ENCODE measurements at regions not wholly inside any gene's neighbourhood (a gene's known extent, or its start where the extent isn't known, plus 50 kb on each side); places are given as distances from the start of the nearest gene placed in this dataset.

DNA sequence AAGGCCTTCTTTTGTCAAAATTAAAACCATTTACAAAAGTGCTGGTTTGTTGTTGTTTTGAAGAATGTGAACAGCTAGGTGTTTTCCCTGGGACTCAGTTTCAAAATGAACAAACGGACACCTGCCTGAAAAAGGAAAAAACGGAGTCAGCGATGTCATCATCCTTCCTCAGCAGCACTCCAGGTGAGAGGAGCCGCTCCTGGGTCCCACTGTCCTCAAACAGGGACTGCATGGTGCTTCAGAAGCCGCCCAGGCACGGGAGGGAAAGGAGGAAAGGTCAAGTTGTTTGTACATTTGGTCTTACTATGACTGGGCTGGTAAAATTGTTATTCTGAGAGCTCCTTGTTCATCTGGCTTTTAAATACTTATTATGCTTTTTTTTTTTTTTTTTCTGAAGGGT lies 69.0 kb upstream of the ZSWIM6 start:
- no peaks in the 10 kb centered on the region for H3K9me3 ChIP-seq
- H3K4me3 ChIP-seq (ENCODE audit: low read depth in 1 of 2, low read length in 1 of 2), result no peak overlapping the region

GRCh38 chr5:61263561-61264272 lies 68.3 kb upstream of the ZSWIM6 start:
- no peaks in the 10 kb centered on the region for H3K27me3 ChIP-seq
- TF ChIP-seq CTCF (IDR thresholded peaks at IDR 0.05), result no peak
- no peaks in the 10 kb centered on the region for H3K36me3 ChIP-seq
- peaks cover 0 to 10% of the 10 kb centered on the region in 2 experiments for H3K4me1 ChIP-seq (ENCODE audit: control insufficient read depth in 1 of 2, insufficient read depth in 1 of 2, low read depth in 1 of 2, low read length in 1 of 2)
- no peak overlapping the region for H3K4me3 ChIP-seq (ENCODE audit: low read depth in 1 of 2, low read length in 1 of 2)
- H3K27ac ChIP-seq, result peak overlapping the region; percentile 44
- no peaks in the 10 kb centered on the region for H3K9me3 ChIP-seq

More for the DNA sequence above, 69.0 kb upstream of the ZSWIM6 start:
- no peak overlapping the region for H3K27ac ChIP-seq
- H3K36me3 ChIP-seq, result no peaks in the 10 kb centered on the region
- peaks cover 0 to 10% of the 10 kb centered on the region in 2 experiments for H3K4me1 ChIP-seq (ENCODE audit: control insufficient read depth in 1 of 2, insufficient read depth in 1 of 2, low read depth in 1 of 2, low read length in 1 of 2)
- H3K27me3 ChIP-seq, result no peaks in the 10 kb centered on the region
- TF ChIP-seq CTCF (IDR thresholded peaks at IDR 0.05), result no peak

DNA sequence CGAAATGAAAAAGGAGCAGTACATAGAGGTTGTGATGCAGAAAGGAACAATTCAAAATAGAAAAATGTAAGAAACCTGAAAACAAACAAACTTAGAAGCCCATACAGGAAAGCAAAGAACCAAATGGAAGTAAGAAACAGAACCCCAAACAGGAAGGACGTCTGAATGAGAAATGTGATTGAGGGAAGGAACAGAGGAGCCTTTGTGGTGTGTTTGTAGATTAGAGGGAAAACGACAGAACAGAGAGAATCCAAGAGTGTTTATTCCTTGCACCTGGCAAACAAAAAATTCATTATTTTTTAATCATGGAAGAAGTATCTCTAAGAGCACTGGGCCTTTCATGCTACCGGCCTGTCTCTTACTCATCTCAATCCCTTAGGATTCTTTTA lies 67.8 kb upstream of the ZSWIM6 start:
- H3K4me3 ChIP-seq (ENCODE audit: low read depth in 1 of 2, low read length in 1 of 2), result no peak overlapping the region
- peaks cover 0 to 10% of the 10 kb centered on the region in 2 experiments for H3K4me1 ChIP-seq (ENCODE audit: control insufficient read depth in 1 of 2, insufficient read depth in 1 of 2, low read depth in 1 of 2, low read length in 1 of 2)
- H3K36me3 ChIP-seq, result no peaks in the 10 kb centered on the region
- H3K27ac ChIP-seq, result no peak overlapping the region
- H3K27me3 ChIP-seq, result no peaks in the 10 kb centered on the region
- H3K9me3 ChIP-seq, result no peaks in the 10 kb centered on the region
- TF ChIP-seq CTCF (IDR thresholded peaks at IDR 0.05), result no peak

GRCh38 chr5:61267116-61267515 lies 64.9 kb upstream of the ZSWIM6 start:
- Histone ChIP-seq H3K9me3 (no peaks in the 10 kb centered on the region), H3K27ac (no peak overlapping the region), H3K36me3 (no peaks in the 10 kb centered on the region), H3K27me3 (no peaks in the 10 kb centered on the region), H3K4me1 (ENCODE audit: control insufficient read depth in 1 of 2, insufficient read depth in 1 of 2, low read depth in 1 of 2, low read length in 1 of 2) (peaks cover 0 to 10% of the 10 kb centered on the region in 2 experiments), H3K4me3 (ENCODE audit: low read depth in 1 of 2, low read length in 1 of 2) (no peak overlapping the region)
- TF ChIP-seq CTCF (IDR thresholded peaks at IDR 0.05), result no peak

DNA sequence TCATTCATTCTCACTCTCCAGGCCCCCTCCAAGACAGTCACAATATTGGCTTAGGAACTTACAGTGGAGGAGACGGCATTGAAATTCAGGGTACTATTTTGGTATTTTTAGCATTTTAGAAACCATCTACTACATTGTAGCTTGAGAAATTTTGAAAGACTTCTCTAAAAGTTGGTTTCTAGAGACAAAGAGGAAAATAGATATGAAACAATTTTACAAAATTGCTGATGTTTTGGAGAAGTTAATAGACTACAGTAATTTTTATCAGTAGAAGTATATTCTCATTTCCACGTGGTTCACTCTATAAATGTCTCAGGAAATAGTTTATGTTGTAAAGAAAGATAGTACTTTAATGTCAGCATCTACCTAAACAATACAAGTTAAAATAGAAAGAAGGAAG lies 63.2 kb upstream of the ZSWIM6 start:
- H3K27me3 ChIP-seq, result no peaks in the 10 kb centered on the region
- H3K4me3 ChIP-seq (ENCODE audit: low read depth in 1 of 2, low read length in 1 of 2), result no peak overlapping the region
- no peaks in the 10 kb centered on the region for H3K36me3 ChIP-seq
- H3K4me1 ChIP-seq (ENCODE audit: control insufficient read depth in 1 of 2, insufficient read depth in 1 of 2, low read depth in 1 of 2, low read length in 1 of 2), result peaks cover 9 to 17% of the 10 kb centered on the region in 2 experiments
- no peak overlapping the region for H3K27ac ChIP-seq
- TF ChIP-seq CTCF (IDR thresholded peaks at IDR 0.05), result no peak
- no peaks in the 10 kb centered on the region for H3K9me3 ChIP-seq

Measured in neutrophil (primary cell).